ENCODE measurements at regions not wholly inside any gene's neighbourhood (a gene's known extent, or its start where the extent isn't known, plus 50 kb on each side); places are given as distances from the start of the nearest gene placed in this dataset.
"Not testable (repeated sequence)": the region's sequence is repeated elsewhere in the genome, so short reads cannot be mapped to it uniquely, and the experiment has no call there.

DNA sequence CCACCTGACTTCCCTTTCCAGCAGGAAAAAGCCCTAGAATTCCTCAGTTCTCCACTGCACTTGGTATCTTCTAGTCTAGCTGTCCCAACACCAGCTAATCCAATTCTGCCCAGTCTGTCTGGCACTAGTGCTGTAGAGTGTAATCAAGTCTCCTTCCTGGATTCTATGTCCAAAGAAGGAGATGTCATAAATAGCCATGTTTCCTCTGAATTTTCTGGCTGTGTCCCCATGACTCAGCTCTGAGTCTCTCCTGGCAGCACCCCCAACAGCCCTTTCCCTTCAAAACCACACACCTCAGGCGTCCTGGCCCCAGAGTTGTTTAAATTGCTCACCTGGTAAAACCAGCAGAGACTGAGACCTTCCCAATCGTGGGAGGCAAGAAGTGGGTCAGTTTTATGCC, 197.2 kb downstream of the GRXCR1 start:
- DNase-seq, result no peak

DNA sequence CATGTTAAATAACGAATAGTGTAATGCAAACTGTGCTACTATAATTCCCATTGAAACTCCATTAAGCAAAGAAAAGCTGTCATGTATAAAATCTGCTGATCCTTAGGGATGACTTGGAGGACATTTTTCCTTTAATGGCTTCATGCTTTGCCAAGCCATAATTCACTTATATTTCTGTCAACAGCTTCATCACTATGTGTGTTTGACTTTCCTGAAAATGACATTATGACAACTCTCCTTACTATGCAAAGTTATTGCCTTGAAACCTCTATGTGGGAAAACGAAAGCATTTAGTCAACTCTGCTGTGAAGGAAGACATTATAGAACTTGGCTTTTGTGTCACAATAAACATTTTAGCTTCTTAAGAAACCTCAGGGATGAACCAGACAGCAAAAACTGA, 210.5 kb downstream of the GRXCR1 start:
- DNase-seq, result no peak

DNA sequence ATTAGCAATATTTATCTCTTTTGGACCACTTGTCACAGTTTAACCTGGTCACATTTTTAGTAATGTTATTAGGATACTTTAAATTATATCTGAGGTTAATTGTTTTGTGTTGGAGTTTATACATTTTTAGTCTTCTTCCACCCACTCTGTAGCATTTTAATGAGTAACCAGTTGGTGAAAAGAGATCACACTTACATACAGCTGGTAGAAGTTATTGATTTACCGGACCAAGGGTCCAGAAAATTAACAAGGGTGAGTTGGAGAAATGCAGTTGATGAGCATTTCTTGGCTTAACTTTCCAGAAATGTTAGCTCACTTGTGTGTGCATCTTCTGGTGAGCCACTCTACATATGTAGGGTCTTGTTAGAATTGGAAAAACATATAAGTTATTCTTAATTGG, 219.6 kb downstream of the GRXCR1 start:
- DNase-seq, result no peak

DNA sequence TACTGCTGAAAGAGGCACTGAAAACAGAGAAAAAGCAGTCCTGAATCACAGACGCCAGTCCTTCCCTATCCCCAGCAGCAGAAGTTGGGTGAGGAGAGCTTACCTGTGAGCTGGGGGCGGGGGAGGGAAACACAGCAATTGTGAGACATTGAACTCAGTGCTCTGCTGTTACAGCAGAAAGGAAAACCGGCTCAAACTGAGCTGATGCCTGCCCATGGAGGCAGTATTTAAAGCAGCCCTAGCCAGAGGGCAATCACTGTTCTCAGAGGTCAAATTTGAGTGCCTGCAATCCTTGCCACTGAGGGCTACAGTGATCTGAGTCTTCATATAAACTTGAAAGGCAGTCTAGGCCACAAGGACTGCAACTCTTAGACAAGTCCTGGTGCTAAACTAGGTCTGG, 220.7 kb downstream of the GRXCR1 start:
- DNase-seq, result no peak

DNA sequence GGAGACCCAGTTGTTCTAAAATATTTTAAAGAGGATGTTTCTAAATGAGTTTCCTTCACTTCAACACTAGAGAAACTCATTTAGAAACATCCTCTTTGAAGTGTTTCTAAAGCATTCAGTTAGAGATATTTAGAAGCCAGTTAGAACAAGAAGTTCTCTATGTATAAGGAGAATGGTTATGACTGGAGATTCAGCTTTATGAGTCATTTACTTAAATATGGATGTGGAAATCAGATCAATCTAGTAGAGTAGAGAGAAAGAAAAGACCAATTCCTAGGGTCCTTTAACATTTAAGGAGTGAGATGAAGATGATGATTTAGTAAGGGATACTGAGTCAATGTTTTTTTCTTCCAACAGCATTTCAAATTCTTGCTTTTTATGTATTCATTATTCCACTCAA, 234.1 kb downstream of the GRXCR1 start:
- no peak for DNase-seq

DNA sequence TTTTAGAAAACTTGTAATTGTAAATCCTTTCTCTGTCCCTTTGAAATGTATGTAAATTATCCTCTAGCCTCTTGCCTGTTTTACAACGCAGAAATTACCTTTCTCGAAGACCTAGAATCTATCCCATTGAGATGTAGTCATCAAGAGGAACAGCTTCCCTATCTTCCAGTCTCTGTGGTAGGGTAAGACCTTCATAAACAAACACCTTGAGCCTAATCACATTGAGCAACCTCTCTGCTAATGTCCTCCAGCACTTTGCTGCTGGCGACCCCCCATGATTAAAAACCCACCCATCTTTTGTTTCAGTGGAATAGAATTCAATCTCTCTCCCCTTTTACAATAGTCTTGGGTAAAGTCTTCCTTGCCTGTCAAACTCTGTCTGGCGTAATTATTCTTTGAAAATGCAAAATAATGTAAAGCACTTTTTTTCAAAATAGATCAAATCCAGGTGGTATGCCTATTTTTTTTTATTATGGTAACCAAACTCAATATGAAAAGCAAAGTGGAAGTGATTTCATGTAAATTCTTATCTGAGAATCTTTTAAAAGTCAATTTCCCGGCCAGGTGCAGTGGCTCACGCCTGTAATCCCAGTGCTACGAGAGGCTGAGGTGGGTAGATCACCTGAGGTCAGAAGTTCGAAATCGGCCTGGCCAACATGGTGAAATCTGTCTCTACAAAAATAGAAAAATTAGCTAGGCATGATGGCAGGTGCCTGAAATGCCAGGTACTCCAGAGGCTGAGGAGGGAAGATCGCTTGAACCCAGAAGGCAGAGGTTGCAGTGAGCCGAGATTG, 237.9 kb downstream of the GRXCR1 start:
- DNase-seq, result no peak

DNA sequence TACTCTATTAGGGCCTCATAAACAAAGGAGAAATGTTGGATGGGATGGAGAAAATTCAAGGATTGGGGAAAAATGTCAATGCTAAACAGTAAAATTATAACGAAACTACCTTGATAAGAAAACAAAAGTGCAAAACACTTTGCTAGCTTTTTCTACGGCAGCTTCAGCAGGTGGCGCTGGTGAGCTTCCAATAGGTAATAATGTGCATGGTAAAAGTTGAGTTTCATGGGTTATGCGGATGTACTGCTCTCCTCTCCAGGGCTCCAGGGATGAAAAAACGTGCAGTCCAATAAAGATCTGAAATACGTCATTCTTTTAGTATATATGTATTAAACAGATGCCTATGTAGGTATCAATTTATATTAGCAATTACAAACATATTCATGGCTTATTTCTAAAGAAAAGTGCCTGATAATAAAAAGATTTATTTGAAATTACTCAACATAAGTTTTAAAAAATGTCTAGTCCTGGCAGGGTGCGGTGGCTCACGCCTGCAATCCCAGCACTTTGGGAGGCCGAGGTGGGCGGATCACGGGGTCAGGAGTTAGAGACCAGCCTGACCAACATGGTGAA, 239.6 kb downstream of the GRXCR1 start:
- DNase-seq, result peak; percentile 3

DNA sequence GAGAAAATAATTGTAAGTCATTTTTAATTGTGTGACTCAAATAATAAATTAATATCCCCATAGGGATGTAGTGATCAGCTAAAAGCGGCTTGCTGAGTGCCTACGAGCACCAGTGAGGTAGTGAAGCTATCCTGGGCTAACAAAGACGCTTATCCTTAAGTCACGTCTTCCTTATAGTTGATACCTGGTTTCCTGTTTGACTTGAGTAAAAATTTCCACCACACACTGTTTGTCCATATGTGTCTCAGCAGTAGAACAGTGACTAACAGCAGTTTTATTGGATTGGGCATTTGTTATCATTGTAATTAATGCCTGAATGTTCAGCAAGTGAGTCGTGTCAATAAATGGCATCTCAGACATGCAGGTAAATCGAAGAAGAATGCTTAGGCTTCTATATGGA, 241.1 kb downstream of the GRXCR1 start:
- DNase-seq, result no peak

DNA sequence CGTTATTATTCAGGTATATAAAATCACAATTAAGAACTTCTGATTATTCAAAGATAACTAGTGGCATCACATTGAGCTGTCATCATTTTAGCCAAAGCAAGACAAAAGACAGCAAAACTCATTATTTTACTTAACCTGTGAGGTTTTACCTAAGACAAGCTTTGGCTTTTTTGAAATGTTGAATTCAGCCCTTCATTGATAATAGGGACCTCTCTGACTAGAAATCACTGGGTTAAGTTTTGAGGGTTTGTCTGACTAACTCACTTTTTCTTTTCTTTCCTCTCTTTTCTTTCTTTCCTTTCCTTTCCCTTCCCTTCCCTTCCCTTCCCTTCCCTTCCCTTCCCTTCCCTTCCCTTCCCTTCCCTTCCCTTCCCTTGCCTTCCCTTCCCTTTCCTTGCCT, 244.2 kb downstream of the GRXCR1 start:
- no peak for DNase-seq

DNA sequence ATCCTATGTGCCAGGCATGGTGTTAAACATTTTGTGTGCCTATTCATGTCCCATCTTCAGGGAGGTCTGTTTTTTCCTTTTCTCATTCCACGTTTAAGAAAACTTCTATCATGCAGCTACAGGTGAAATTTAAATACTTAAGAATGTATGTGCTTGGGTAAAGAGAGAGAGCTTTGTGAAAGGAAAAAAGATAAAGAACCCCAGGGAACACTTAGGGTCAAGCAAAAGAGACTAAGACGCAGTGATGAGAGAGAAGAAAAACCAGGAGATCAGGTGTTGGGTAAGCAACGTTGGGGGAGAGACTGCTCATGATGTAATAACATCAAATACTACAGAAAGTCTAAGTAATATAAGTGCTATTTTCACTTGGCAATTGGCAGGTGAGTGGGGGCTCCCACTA, 253.7 kb downstream of the GRXCR1 start:
- no peak for DNase-seq

DNA sequence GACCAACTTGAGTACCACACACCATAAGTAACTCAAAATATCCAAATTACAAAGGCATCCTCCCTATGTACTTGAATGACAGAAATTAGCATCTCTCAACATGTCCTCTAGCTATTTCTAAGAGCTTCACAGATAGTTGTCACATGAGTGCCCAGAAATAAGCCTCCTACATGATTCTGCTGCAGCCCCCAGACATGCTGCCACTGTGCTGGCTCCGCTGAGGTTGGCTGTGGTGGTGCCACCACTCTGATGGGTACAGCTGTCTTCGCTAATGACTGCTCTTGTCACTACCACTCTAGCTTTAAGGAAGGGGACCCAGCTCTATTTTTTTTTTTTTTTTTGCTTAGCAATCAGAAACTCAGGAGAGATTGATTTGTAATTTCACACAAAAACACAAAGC, 256.0 kb downstream of the GRXCR1 start:
- DNase-seq, result no peak

DNA sequence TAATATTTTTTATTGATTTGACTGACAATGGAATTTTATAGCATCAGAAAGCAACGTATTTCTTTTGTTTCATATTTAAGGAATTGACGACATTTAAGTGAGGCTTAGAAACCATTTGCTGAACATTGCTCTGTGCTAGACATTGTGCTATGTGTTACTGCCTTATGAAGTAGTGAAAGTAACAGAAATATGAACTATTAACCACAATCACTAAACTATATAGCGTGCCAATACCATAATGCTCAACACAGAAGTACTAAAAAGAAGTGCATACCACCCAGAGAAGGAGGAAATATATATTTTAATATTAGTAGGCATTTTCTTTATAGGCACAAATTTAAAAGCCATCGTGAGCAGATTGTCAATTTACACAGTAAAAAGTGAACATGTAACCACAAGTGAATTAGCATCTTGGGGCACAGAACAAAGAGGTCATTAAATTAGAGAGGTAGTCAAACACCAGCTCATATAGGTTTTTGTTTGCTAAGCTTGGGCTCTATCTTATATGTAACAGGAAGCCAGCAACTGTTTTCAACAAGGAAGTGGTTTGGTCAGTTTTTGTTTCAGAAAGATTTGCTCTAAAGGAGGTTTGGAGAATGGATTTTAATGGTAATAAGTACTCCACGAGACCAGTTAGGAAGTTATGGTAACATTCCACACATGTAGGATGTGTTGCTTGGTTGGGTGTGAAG, 270.7 kb downstream of the GRXCR1 start:
- DNase-seq, result no peak

DNA sequence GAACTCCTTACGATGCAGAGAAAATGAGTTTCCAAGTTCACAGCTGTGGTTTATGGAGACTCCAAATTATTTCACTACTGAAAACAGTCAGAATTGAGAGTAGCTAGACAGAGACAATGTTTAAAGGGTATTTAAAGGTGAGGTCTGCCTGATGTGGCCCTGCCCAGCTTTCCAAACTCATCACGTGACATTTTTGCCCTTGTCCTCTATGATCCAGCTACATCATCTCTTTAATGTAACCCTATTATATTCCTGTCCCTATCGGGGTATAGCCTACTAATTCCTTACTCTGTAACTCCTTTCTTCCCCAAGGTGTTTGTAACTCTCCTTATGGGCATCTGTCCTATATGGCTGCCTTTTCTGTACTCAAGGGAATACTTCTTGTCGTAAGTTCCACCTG, 297.2 kb downstream of the GRXCR1 start:
- no peak for DNase-seq

DNA sequence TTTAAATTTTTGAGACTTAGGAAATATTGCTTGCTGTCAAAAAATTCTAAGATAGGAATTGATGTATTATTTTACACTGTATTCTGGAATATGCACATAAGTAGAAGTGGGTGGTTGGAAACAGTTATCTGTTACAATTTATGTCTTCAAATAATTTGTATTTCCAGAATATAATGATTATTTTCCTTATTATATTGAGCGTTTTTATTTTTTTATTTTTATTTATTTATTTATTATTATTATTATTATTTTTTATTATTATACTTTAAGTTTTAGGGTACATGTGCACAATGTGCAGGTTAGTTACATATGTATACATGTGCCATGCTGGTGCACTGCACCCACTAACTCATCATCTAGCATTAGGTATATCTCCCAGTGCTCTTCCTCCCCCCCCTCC, 320.1 kb downstream of the GRXCR1 start:
- DNase-seq, result not testable (repeated sequence)

DNA sequence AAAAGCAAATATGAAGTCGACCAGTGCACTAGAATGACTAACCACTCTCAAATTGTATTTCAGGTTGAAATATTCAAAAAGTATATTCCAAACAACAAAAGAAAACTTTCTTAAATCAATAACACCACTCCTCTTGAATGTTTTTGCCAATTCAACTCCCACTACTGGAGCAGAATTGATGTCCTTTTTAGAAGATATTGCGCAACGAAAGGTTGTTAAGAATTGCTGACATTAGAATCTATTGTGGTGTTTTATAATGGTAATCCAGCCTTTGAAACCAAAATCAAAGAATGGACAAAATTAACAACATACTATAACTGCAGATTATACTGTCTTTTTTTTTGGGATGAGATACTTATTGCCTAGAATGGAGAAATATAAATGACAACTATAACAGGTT, 331.3 kb downstream of the GRXCR1 start:
- no peak for DNase-seq

DNA sequence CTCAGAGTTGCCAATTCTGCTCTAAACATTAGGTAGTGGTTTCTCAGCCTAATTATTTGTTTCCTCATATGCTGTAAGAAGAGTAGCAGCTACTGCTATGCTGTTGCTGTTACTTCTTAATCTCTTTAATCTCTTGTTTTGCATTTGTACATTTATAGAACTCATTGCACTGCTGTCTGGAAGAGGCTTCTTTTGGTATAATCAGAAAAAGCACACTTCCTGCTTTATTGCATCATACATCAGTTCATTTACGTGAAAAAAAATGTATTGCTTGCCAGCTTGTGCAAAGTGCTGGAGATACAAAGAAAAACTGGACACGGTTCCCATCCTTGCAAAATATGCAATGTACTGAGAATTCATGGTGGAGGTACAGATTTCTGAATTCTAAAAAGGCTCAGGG, 332.0 kb downstream of the GRXCR1 start:
- no peak for DNase-seq

DNA sequence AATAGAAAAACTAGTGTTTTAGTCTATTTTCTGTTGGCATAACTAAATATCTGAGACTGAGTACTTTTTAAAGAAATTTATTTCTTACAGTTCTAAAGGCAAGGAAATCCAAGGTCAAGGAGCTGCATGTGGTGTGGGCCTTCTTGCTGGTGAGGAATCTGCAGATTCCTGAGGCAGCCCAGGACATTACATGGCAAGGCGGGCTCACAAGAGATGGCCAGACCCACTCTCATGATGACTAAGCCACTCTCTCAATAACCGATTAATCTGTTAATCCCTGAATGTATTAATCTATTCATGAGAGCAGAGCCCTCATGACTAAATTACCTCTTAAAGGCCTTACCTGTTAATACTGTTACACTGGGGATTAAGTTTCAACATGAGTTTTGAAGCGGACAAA, 340.8 kb downstream of the GRXCR1 start:
- no peak for DNase-seq

DNA sequence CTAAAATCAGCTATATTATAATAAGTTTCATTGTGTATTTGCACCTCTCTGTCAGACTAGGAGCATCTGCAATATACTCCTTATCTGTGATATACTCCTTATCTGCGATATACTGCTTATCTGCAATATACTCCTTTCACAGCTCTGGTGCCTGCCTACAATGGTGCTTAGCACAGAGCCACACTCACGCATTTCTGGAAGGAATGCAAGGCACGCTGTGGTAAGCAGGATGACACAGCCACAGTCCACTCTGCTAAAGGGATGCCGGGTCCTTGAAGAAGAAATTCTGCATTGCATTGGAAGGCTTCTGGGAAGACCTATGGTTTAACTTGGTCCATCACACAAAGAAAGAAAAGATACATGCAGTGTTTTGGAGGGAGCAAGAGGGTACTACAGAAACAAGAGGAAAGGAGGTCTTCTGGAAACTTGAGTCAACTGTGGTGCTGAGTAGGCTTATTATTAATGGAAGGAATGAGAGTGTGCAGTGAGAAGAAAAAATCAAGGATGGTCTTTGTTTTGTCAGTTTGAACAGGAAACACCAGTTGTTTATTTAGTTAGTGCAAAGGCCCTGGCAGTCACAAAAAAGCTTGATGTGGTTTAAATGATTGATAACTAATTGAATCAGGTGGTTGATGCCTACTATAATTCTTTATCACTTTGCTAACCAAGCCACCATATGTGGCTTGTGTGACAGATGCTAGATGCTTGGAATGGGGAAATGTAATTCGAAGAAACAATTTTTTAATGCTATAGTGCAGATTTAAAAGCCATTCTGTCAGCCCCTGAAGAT, 342.3 kb downstream of the GRXCR1 start:
- no peak for DNase-seq

DNA sequence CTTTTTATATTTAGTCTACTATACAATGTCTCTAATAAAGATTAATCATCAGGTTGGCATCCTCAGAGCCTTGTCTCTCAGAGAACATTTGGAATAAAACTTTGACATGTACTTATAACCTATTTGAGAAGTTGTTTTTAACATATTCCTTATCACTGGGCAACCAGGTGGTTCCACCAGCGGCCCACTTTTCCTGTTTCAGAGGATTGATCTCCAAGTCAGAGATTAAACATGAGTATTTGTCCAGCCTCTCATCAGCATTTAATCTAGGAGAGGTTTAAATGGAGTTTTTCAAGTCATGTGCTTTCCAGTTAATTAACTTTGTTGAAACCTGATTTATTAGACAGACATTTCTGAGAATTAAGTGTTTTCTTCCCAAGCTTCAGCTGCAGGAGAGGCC, 345.5 kb downstream of the GRXCR1 start:
- no peak for DNase-seq

DNA sequence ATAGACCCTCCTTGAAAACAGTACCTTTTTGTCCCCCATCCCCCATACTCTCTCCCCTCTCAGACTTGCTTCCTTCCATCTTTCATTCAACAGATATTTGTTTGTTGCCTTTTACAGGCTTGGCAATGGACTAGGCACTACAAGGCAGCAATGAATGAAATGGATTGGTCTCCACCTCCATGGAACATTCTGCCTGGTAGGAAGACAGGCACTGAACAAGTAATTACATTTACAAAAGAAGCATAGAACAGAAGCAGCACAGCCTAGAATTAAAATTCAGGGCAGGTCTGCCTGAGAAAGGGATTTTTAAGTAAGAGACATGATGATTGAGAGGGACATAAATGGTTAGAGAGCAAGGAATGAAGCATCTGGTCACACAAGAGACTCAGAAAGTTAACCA, 346.1 kb downstream of the GRXCR1 start:
- no peak for DNase-seq

DNA sequence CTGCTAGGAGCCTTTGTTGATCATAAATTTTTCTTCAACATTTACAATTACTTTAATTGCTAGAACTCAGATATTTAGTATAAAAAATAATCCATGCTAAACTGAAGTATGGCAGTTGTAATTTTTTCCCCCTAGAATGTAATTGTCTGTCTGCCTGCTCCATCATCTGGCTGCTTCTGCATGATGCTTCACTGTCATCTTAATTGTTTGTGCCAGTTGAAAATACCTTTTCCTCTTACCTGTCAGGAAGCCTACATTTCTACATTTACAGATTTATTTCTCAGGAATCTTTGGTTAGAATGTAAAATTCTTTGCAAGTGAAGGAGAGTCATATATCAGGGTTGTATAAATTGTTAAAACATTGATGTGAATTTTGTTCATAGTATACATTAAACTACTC, 348.6 kb downstream of the GRXCR1 start:
- DNase-seq, result no peak

DNA sequence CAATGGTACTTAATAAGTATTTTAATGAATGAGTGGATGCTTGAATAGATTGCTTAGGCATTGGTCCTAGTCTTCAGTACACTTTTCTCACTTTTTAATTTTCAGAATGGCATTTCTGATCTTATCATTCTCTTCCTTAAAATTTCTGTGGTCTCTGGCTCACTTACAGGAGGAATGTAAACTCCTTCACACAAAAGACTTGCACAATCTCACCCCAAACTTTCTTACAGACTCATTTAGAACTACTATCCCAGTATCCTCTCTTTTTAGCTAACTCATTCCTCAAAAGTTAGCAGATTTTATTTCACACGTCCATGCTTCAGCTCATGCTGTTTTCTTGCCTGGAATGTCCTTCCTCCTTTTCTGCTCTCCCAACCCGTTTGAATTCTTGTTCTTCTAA, 350.1 kb downstream of the GRXCR1 start:
- no peak for DNase-seq

DNA sequence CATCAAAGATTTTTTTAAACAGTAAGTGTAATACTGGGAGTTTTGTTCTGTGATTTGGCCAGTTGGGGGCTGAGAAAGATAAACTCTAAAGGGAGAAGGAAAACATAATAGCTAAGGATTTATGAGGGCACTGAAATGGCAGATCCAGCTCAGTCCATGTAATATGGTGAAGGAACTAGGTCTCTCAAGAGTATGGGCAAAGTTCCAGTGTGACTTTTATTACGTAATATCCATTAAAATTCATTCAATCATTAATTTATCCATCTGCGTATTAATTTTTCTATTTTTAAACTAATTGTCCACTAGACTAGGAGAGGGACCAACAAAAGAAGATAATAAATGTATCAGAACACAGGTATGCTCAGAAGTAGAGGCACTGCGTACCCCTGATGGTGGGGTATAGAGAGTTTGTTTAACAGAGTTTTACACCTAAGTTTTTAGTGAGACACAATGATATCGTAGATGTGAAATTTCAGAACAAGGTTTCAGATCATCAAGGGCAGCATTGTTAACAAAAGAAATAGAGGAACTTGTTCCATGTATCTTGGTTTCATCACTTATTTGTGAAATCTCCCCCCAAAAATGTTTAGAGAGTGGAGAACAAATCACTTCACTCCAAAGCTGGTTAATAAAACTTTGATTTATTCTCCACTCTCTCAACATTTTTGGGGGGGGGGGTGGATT, 351.1 kb downstream of the GRXCR1 start:
- no peak for DNase-seq

All from EL (cell line).